B cell (primary cell): ENCODE measurements at regions not wholly inside any gene's neighbourhood (a gene's known extent, or its start where the extent isn't known, plus 50 kb on each side); places are given as distances from the start of the nearest gene placed in this dataset.

Source experiments
- ATAC-seq: fragments of 200-7000 bp; cut with Tn5 transposase; one replicate; pipeline ENCODE4 v1.10.0; 2021; ENCODE audit warnings: low read depth, mild to moderate bottlenecking, moderate number of reproducible peaks, moderate library complexity
- CTCF ChIA-PET: fragments of 350-600 bp; sonication (Branson Sonifier 250); formaldehyde crosslinking; loops from one replicate; lab custom pipeline; 2021; ENCODE audit warnings: antibody characterized with exemption, inconsistent platforms; lab: Charles Lee
- POLR2A ChIA-PET: fragments of 350-600 bp; sonication (Branson Sonifier 250); formaldehyde crosslinking; loops from one replicate; lab custom pipeline; 2021; ENCODE audit warnings: antibody characterized with exemption; lab: Charles Lee
- DNase-seq: peaks from one replicate; pipeline ENCODE4 v3.0.0; 2013
- H2AFZ ChIP-seq: 2 replicates; pipeline ENCODE4 v1.6.1; 2012; ENCODE audit warnings: mild to moderate bottlenecking, low read depth, low read length; ENCODE audit not compliant: insufficient read depth, poor library complexity, severe bottlenecking
- H3K27ac ChIP-seq, 2 donors: 1 replicate in 1 of 2; 2 replicates in 1 of 2; pipeline ENCODE4 v1.5.1; 2012 to 2013; ENCODE audit warnings: low read length in 2 of 2, mild to moderate bottlenecking in 2 of 2, moderate library complexity in 1 of 2
- H3K27me3 ChIP-seq, 4 experiments: fragments of 200-600 bp in 1 of 4; sonication (generic) in 1 of 4; replicated peaks in 1 of 4; 1 replicate in 2 of 4; 2 replicates in 2 of 4; pipeline versions ENCODE4 v1.6.1 to v1.7.0; 2013 to 2016; ENCODE audit warnings: low read length in 3 of 4, mild to moderate bottlenecking in 2 of 4, mixed read lengths in 1 of 4, moderate library complexity in 1 of 4; ENCODE audit not compliant: insufficient read depth in 4 of 4, control insufficient read depth in 3 of 4; ENCODE audit errors: control extremely low read depth in 1 of 4
- H3K36me3 ChIP-seq, 2 experiments: replicated peaks in 1 of 2; 1 replicate in 1 of 2; 2 replicates in 1 of 2; pipeline versions ENCODE4 v1.6.1 to v1.7.1; 2013; ENCODE audit warnings: low read length in 1 of 2; ENCODE audit not compliant: insufficient read depth in 2 of 2, control insufficient read depth in 1 of 2; ENCODE audit errors: control extremely low read depth in 1 of 2, extremely low read depth in 1 of 2
- H3K4me1 ChIP-seq, 2 donors: fragments of 200-600 bp in 1 of 2; sonication (generic) in 1 of 2; 1 replicate in 1 of 2; 2 replicates in 1 of 2; pipeline versions ENCODE4 v1.5.1 to v1.6.1; 2013 to 2017; ENCODE audit warnings: low read length in 2 of 2; ENCODE audit not compliant: control insufficient read depth in 2 of 2, insufficient read depth in 2 of 2
- H3K4me2 ChIP-seq: replicated peaks from 2 replicates; pipeline ENCODE3; 2012; ENCODE audit warnings: mild to moderate bottlenecking, low read depth, low read length; ENCODE audit not compliant: poor library complexity, severe bottlenecking
- H3K4me3 ChIP-seq, 5 experiments: fragments of 200-600 bp in 1 of 5; sonication (generic) in 1 of 5; 1 replicate in 3 of 5; 2 replicates in 2 of 5; pipeline versions ENCODE4 v1.5.1 to v1.7.0; 2011 to 2016; ENCODE audit warnings: low read length in 4 of 5, mild to moderate bottlenecking in 4 of 5, low read depth in 2 of 5, control low read depth in 1 of 5, moderate library complexity in 1 of 5; ENCODE audit not compliant: insufficient read depth in 1 of 5; ENCODE audit errors: control extremely low read depth in 1 of 5, extremely low read depth in 1 of 5
- H3K79me2 ChIP-seq: fragments of 200-600 bp; sonication (generic); one replicate; pipeline ENCODE4 v1.6.0; 2016; ENCODE audit warnings: low read length; ENCODE audit not compliant: control insufficient read depth, insufficient read depth
- H3K9ac ChIP-seq: fragments of 200-600 bp; sonication (generic); 2 replicates; pipeline ENCODE4 v1.6.1; 2017; ENCODE audit warnings: mild to moderate bottlenecking, low read length, moderate library complexity
- H3K9me3 ChIP-seq, 3 donors: one replicate each; pipeline versions ENCODE4 v1.6.1 to v1.7.1; 2013; ENCODE audit warnings: low read length in 2 of 3; ENCODE audit not compliant: control insufficient read depth in 2 of 3, insufficient read depth in 1 of 3; ENCODE audit errors: control extremely low read depth in 1 of 3
- H4K20me1 ChIP-seq: 2 replicates; pipeline ENCODE4 v1.6.0; 2012; ENCODE audit warnings: mild to moderate bottlenecking, low read length; ENCODE audit not compliant: insufficient read depth, control insufficient read depth, poor library complexity, severe bottlenecking
- H3K27ac Mint-ChIP-seq: one replicate; pipeline ENCODE4 v1.8.0; 2021; ENCODE audit warnings: mixed read lengths
- H3K27me3 Mint-ChIP-seq: one replicate; pipeline ENCODE4 v1.8.0; 2021; ENCODE audit warnings: mixed read lengths
- H3K4me1 Mint-ChIP-seq: one replicate; pipeline ENCODE4 v1.8.0; 2021; ENCODE audit warnings: mixed read lengths
- H3K4me3 Mint-ChIP-seq: one replicate; pipeline ENCODE4 v1.8.0; 2021; ENCODE audit warnings: mixed read lengths
- H3K9me3 Mint-ChIP-seq: one replicate; pipeline ENCODE4 v1.8.0; 2022; ENCODE audit warnings: mixed read lengths; ENCODE audit not compliant: insufficient read depth
- EZH2 ChIP-seq: IDR thresholded peaks from 2 replicates; pipeline ENCODE4 v1.6.1; 2012; ENCODE audit warnings: borderline replicate concordance, low read depth, mild to moderate bottlenecking, moderate library complexity, low read length; ENCODE audit not compliant: insufficient read depth, poor library complexity, severe bottlenecking
- WGBS: methylation state at CpG from one replicate; pipeline ENCODE4 v1.1.5; 2013; ENCODE audit warnings: missing lambda C conversion rate; ENCODE audit not compliant: insufficient coverage; 5-methylcytosine and 5-hydroxymethylcytosine counted together
- intact Hi-C: fragments of 100-400 bp; cut with micrococcal nuclease; formaldehyde crosslinking; loops from one replicate; pipeline ENCODE4 v1.10.0; 2022
- TF ChIP-seq, protein P1 (sequence below): fragments of 200-600 bp; IDR thresholded peaks from one replicate; pipeline ENCODE4 v1.8.0; 2022; ENCODE audit warnings: antibody characterized with exemption, mild to moderate bottlenecking

DNA sequence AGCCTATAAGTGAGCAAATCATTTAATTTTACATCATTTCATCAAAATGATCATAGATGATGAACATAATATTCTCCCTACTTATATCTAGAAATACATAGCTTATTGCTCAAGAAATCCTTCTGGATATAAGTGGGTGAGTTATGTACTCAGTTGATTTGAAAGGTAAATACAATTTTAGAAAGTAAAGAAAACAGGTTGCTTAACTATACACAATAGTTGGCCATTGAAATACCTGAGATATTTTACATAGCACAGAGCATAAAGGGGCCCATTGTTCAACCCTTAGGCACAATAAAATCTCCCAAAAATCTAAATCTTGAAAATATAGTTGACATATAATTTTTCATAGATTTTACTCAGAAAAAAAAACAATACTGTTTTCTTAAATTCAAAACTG is 782.0 kb upstream of the KLHL1 start:
- ATAC-seq (no peak), DNase-seq (no peak)
- Histone ChIP-seq H3K9ac (no peak overlapping the region), H3K4me1 (no peaks in the 10 kb centered on the region), H4K20me1 (no peaks in the 10 kb centered on the region), H3K4me3 (no peak overlapping the region), H3K79me2 (no peaks in the 10 kb centered on the region), H3K4me2 (no peak overlapping the region), H3K27ac (no peak overlapping the region), H3K27me3 (no peaks in the 10 kb centered on the region), H3K36me3 (no peaks in the 10 kb centered on the region), H2AFZ (no peak overlapping the region), H3K9me3 (no peaks in the 10 kb centered on the region)
- ChIA-PET CTCF (no interaction called here), POLR2A (no interaction called here)
- TF ChIP-seq, protein P1, sequence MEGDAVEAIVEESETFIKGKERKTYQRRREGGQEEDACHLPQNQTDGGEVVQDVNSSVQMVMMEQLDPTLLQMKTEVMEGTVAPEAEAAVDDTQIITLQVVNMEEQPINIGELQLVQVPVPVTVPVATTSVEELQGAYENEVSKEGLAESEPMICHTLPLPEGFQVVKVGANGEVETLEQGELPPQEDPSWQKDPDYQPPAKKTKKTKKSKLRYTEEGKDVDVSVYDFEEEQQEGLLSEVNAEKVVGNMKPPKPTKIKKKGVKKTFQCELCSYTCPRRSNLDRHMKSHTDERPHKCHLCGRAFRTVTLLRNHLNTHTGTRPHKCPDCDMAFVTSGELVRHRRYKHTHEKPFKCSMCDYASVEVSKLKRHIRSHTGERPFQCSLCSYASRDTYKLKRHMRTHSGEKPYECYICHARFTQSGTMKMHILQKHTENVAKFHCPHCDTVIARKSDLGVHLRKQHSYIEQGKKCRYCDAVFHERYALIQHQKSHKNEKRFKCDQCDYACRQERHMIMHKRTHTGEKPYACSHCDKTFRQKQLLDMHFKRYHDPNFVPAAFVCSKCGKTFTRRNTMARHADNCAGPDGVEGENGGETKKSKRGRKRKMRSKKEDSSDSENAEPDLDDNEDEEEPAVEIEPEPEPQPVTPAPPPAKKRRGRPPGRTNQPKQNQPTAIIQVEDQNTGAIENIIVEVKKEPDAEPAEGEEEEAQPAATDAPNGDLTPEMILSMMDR, result no peak
- TF ChIP-seq EZH2, result no peak
- Mint-ChIP-seq H3K4me3 (no peak overlapping the region), H3K27ac (no peak overlapping the region), H3K9me3 (peaks cover 2% of the 10 kb centered on the region), H3K27me3 (no peaks in the 10 kb centered on the region), H3K4me1 (no peaks in the 10 kb centered on the region)
- intact Hi-C loops, result no loop called here

DNA sequence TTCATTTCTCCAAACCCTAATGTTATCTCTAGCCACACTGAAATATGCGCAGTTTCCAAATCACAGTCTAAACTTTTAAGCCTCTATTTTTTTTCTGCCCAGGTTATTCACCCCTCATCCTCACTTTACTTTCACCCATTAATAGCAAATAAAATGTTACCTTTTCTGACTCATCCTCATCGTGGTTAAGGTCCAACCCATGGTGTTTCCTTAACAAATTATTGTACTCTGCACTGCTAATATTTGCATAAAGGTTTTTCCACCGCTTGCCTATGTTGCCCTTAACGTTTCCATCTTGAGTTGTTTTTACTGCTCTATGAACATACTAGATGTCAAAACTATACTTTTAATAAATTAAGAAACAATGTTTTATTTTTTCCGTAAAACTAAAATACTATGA is 780.9 kb upstream of the KLHL1 start:
- no peak overlapping the region for H3K27ac ChIP-seq
- TF ChIP-seq, protein P1, result no peak
- TF ChIP-seq EZH2, result no peak
- no peaks in the 10 kb centered on the region for H3K27me3 ChIP-seq
- intact Hi-C loops, result no loop called here
- no peak for DNase-seq
- Mint-ChIP-seq H3K4me3 (no peak overlapping the region), H3K4me1 (no peaks in the 10 kb centered on the region), H3K9me3 (peaks cover 2% of the 10 kb centered on the region), H3K27me3 (no peaks in the 10 kb centered on the region), H3K27ac (no peak overlapping the region)
- H4K20me1 ChIP-seq, result no peaks in the 10 kb centered on the region
- WGBS, result 100% methylated on average over 1 of the region's 5 CpGs
- no peaks in the 10 kb centered on the region for H3K36me3 ChIP-seq
- ATAC-seq, result no peak
- H3K4me3 ChIP-seq, result no peak overlapping the region
- no peaks in the 10 kb centered on the region for H3K9me3 ChIP-seq
- no peaks in the 10 kb centered on the region for H3K4me1 ChIP-seq
- H2AFZ ChIP-seq, result no peak overlapping the region
- POLR2A ChIA-PET, result no interaction called here
- H3K79me2 ChIP-seq, result no peaks in the 10 kb centered on the region
- H3K9ac ChIP-seq, result no peak overlapping the region
- H3K4me2 ChIP-seq, result no peak overlapping the region
- CTCF ChIA-PET, result no interaction called here
